ENCODE measurements at regions not wholly inside any gene's neighbourhood (a gene's known extent, or its start where the extent isn't known, plus 50 kb on each side); places are given as distances from the start of the nearest gene placed in this dataset.

GRCh38 chr2:83584672-83585071, 874.4 kb downstream of the SUCLG1 start:
- no peaks in the 10 kb centered on the region for H3K4me1 Mint-ChIP-seq
- H3K27ac Mint-ChIP-seq = no peak overlapping the region
- peaks cover 2% of the 10 kb centered on the region for H3K9me3 Mint-ChIP-seq (ENCODE audit: low read depth)
- no peaks in the 10 kb centered on the region for H3K36me3 Mint-ChIP-seq
- no peak overlapping the region for H3K4me3 Mint-ChIP-seq
- H3K27me3 Mint-ChIP-seq = no peaks in the 10 kb centered on the region
- DNase-seq = no peak
- no peak for ATAC-seq
- CTCF ChIA-PET = no interaction called here

GRCh38 chr2:83582589-83582988, 876.5 kb downstream of the SUCLG1 start:
- no peaks in the 10 kb centered on the region for H3K4me1 Mint-ChIP-seq
- H3K27me3 Mint-ChIP-seq = no peaks in the 10 kb centered on the region
- peaks cover 2% of the 10 kb centered on the region for H3K9me3 Mint-ChIP-seq (ENCODE audit: low read depth)
- DNase-seq = no peak
- no peak overlapping the region for H3K27ac Mint-ChIP-seq
- no peak overlapping the region for H3K4me3 Mint-ChIP-seq
- ATAC-seq = no peak
- CTCF ChIA-PET = no interaction called here
- no peaks in the 10 kb centered on the region for H3K36me3 Mint-ChIP-seq

- CTCF ChIA-PET = no interaction called here
- Mint-ChIP-seq H3K27me3 (no peaks in the 10 kb centered on the region), H3K4me3 (no peak overlapping the region), H3K9me3 (ENCODE audit: low read depth) (peaks cover 2% of the 10 kb centered on the region), H3K36me3 (no peaks in the 10 kb centered on the region), H3K4me1 (no peaks in the 10 kb centered on the region), H3K27ac (no peak overlapping the region)
- ATAC-seq (no peak), DNase-seq (no peak)
Observed at GRCh38 chr2:83579507-83579906, 879.6 kb downstream of the SUCLG1 start.

- H3K9me3 Mint-ChIP-seq (ENCODE audit: low read depth) = peaks cover 2% of the 10 kb centered on the region
- no peak for DNase-seq
- no peak overlapping the region for H3K27ac Mint-ChIP-seq
- ATAC-seq = no peak
- H3K4me1 Mint-ChIP-seq = no peaks in the 10 kb centered on the region
- no peaks in the 10 kb centered on the region for H3K36me3 Mint-ChIP-seq
- CTCF ChIA-PET = no interaction called here
- no peaks in the 10 kb centered on the region for H3K27me3 Mint-ChIP-seq
- no peak overlapping the region for H3K4me3 Mint-ChIP-seq
Observed at GRCh38 chr2:83578405-83578804, 880.7 kb downstream of the SUCLG1 start.

GRCh38 chr2:83574614-83575013, 884.5 kb downstream of the SUCLG1 start:
- H3K27ac Mint-ChIP-seq = no peak overlapping the region
- no peaks in the 10 kb centered on the region for H3K9me3 Mint-ChIP-seq (ENCODE audit: low read depth)
- CTCF ChIA-PET = no interaction called here
- no peak overlapping the region for H3K4me3 Mint-ChIP-seq
- DNase-seq (no peak), ATAC-seq (no peak)
- H3K36me3 Mint-ChIP-seq = no peaks in the 10 kb centered on the region
- no peaks in the 10 kb centered on the region for H3K27me3 Mint-ChIP-seq
- no peaks in the 10 kb centered on the region for H3K4me1 Mint-ChIP-seq

- H3K27me3 Mint-ChIP-seq = no peaks in the 10 kb centered on the region
- H3K4me1 Mint-ChIP-seq = no peaks in the 10 kb centered on the region
- peaks cover 3% of the 10 kb centered on the region for H3K9me3 Mint-ChIP-seq (ENCODE audit: low read depth)
- ATAC-seq (no peak), DNase-seq (no peak)
- H3K36me3 Mint-ChIP-seq = no peaks in the 10 kb centered on the region
- CTCF ChIA-PET = no interaction called here
- no peak overlapping the region for H3K27ac Mint-ChIP-seq
- no peak overlapping the region for H3K4me3 Mint-ChIP-seq
Observed at GRCh38 chr2:83573060-83573459, 886.0 kb downstream of the SUCLG1 start.

- Mint-ChIP-seq H3K36me3 (no peaks in the 10 kb centered on the region), H3K9me3 (ENCODE audit: low read depth) (peaks cover 3% of the 10 kb centered on the region), H3K27ac (no peak overlapping the region), H3K4me1 (no peaks in the 10 kb centered on the region), H3K4me3 (no peak overlapping the region), H3K27me3 (no peaks in the 10 kb centered on the region)
- ATAC-seq = no peak
- CTCF ChIA-PET = no interaction called here
- DNase-seq = no peak
Observed at GRCh38 chr2:83572400-83572799, 886.7 kb downstream of the SUCLG1 start.

- ATAC-seq = no peak
- Mint-ChIP-seq H3K27ac (no peak overlapping the region), H3K27me3 (no peaks in the 10 kb centered on the region), H3K36me3 (no peaks in the 10 kb centered on the region), H3K4me3 (no peak overlapping the region), H3K9me3 (ENCODE audit: low read depth) (peaks cover 3% of the 10 kb centered on the region), H3K4me1 (no peaks in the 10 kb centered on the region)
- DNase-seq = no peak
- CTCF ChIA-PET = no interaction called here
Observed at GRCh38 chr2:83567551-83567950, 891.5 kb downstream of the SUCLG1 start.

GRCh38 chr2:83565626-83566025, 893.5 kb downstream of the SUCLG1 start:
- H3K36me3 Mint-ChIP-seq = no peaks in the 10 kb centered on the region
- peaks cover 7% of the 10 kb centered on the region for H3K9me3 Mint-ChIP-seq (ENCODE audit: low read depth)
- CTCF ChIA-PET = no interaction called here
- no peaks in the 10 kb centered on the region for H3K4me1 Mint-ChIP-seq
- ATAC-seq (no peak), DNase-seq (no peak)
- H3K27ac Mint-ChIP-seq = no peak overlapping the region
- H3K4me3 Mint-ChIP-seq = no peak overlapping the region
- H3K27me3 Mint-ChIP-seq = no peaks in the 10 kb centered on the region

- Mint-ChIP-seq H3K27ac (no peak overlapping the region), H3K4me3 (no peak overlapping the region), H3K36me3 (no peaks in the 10 kb centered on the region), H3K27me3 (no peaks in the 10 kb centered on the region), H3K4me1 (no peaks in the 10 kb centered on the region), H3K9me3 (ENCODE audit: low read depth) (peaks cover 7% of the 10 kb centered on the region)
- CTCF ChIA-PET = no interaction called here
- ATAC-seq = no peak
- no peak for DNase-seq
Observed at GRCh38 chr2:83565181-83565580, 893.9 kb downstream of the SUCLG1 start.

GRCh38 chr2:83561592-83561991, 897.5 kb downstream of the SUCLG1 start:
- no peak for DNase-seq
- CTCF ChIA-PET = no interaction called here
- H3K36me3 Mint-ChIP-seq = no peaks in the 10 kb centered on the region
- H3K9me3 Mint-ChIP-seq (ENCODE audit: low read depth) = peaks cover 9% of the 10 kb centered on the region
- no peak overlapping the region for H3K27ac Mint-ChIP-seq
- no peaks in the 10 kb centered on the region for H3K27me3 Mint-ChIP-seq
- H3K4me3 Mint-ChIP-seq = no peak overlapping the region
- no peak for ATAC-seq
- H3K4me1 Mint-ChIP-seq = no peaks in the 10 kb centered on the region

- ATAC-seq (no peak), DNase-seq (no peak)
- Mint-ChIP-seq H3K9me3 (ENCODE audit: low read depth) (peaks cover 6% of the 10 kb centered on the region), H3K27me3 (no peaks in the 10 kb centered on the region), H3K36me3 (no peaks in the 10 kb centered on the region), H3K27ac (no peak overlapping the region), H3K4me3 (no peak overlapping the region), H3K4me1 (no peaks in the 10 kb centered on the region)
- CTCF ChIA-PET = no interaction called here
Observed at GRCh38 chr2:83536556-83536955, 922.5 kb downstream of the SUCLG1 start.

- Mint-ChIP-seq H3K27me3 (no peaks in the 10 kb centered on the region), H3K27ac (no peak overlapping the region), H3K9me3 (ENCODE audit: low read depth) (peaks cover 6% of the 10 kb centered on the region), H3K36me3 (no peaks in the 10 kb centered on the region), H3K4me1 (no peaks in the 10 kb centered on the region), H3K4me3 (no peak overlapping the region)
- DNase-seq = no peak
- no peak for ATAC-seq
- CTCF ChIA-PET = interaction anchor here (1.6 kb wide), 1 partner anchor 111 kb away, joined by 3 read pairs; no protein-coding TSS in a partner anchor
Observed at GRCh38 chr2:83534416-83534815, 924.7 kb downstream of the SUCLG1 start.

- CTCF ChIA-PET = no interaction called here
- H3K36me3 Mint-ChIP-seq = no peaks in the 10 kb centered on the region
- H3K9me3 Mint-ChIP-seq (ENCODE audit: low read depth) = peaks cover 5% of the 10 kb centered on the region
- DNase-seq (no peak), ATAC-seq (no peak)
- no peaks in the 10 kb centered on the region for H3K4me1 Mint-ChIP-seq
- no peaks in the 10 kb centered on the region for H3K27me3 Mint-ChIP-seq
- H3K4me3 Mint-ChIP-seq = no peak overlapping the region
- H3K27ac Mint-ChIP-seq = no peak overlapping the region
Observed at GRCh38 chr2:83531206-83531826, 927.8 kb downstream of the SUCLG1 start.

GRCh38 chr2:83528767-83529166, 930.3 kb downstream of the SUCLG1 start:
- Mint-ChIP-seq H3K27ac (no peak overlapping the region), H3K36me3 (no peaks in the 10 kb centered on the region), H3K9me3 (ENCODE audit: low read depth) (peaks cover 4% of the 10 kb centered on the region), H3K27me3 (no peaks in the 10 kb centered on the region), H3K4me1 (no peaks in the 10 kb centered on the region), H3K4me3 (no peak overlapping the region)
- CTCF ChIA-PET = no interaction called here
- no peak for DNase-seq
- ATAC-seq = no peak

All from activated CD8-positive, alpha-beta memory T cell treated with anti-CD3 and anti-CD28 coated beads, Interleukin-2, amount 10 ng/mL, durations not matched to agents 7 days and 5 days (primary cell).